K562 (cell line): ENCODE measurements at regions not wholly inside any gene's neighbourhood (a gene's known extent, or its start where the extent isn't known, plus 50 kb on each side); places are given as distances from the start of the nearest gene placed in this dataset.

ENCODE experiments used
- ATAC-seq: fragments of 200-7000 bp; cut with Tn5 transposase; 3 replicates; pipeline ENCODE4 v1.9.1; 2020; ENCODE audit warnings: moderate library complexity
- BruUV-seq: library from RNA; stranded (reverse); fragments of 400-500 nt; replicated peaks from 2 replicates; lab custom pipeline; 2021; lab: Mats Ljungman, UMichigan
- CTCF ChIA-PET: fragments of 300-600 bp; formaldehyde crosslinking; extraction: SDS; loops from one replicate; lab custom pipeline; 2021; ENCODE audit warnings: low intra/inter-chr PET ratio; lab: Yijun Ruan, JAX
- POLR2A ChIA-PET: fragments of 300-600, 350-650 bp; sonication (Branson Sonifier 250); formaldehyde crosslinking; extraction: SDS; loops from one replicate; lab custom pipeline; 2021; ENCODE audit warnings: antibody characterized with exemption, inconsistent platforms; lab: Yijun Ruan, JAX
- DNase-seq, 4 experiments: peaks; one replicate each; pipeline versions ENCODE4 v3.0.0 to v3.0.0-alpha.2; 2011 to 2018; ENCODE audit warnings: low spot score in 3 of 4, mixed read lengths in 3 of 4; ENCODE audit errors: extremely low read depth in 1 of 4
- FAIRE-seq: peaks from 2 replicates; lab custom pipeline; 2011; peaks lifted over from hg19 to GRCh38; lab: Jason Lieb, UNC
- H2AFZ ChIP-seq: 2 replicates; pipeline ENCODE4 v1.6.0; 2011; ENCODE audit warnings: low read depth, low read length, control low read depth, inconsistent platforms
- H3K27ac ChIP-seq: fragments of 200-600 bp; 3 replicates; pipeline ENCODE4 v1.8.0; 2011; ENCODE audit warnings: low read depth, mild to moderate bottlenecking, control low read depth, inconsistent platforms, low read length, moderate library complexity, mixed read lengths; ENCODE audit errors: extremely low read depth
- H3K27me3 ChIP-seq, 2 experiments: fragments of 300-600 bp in 1 of 2; 2 replicates in 1 of 2; 3 replicates in 1 of 2; pipeline versions ENCODE4 v1.6.0 to v1.8.0; 2011; ENCODE audit warnings: inconsistent platforms in 2 of 2, low read length in 2 of 2, mild to moderate bottlenecking in 1 of 2, mixed read lengths in 1 of 2, moderate library complexity in 1 of 2; ENCODE audit not compliant: control insufficient read depth in 2 of 2, insufficient read depth in 2 of 2
- H3K36me3 ChIP-seq: fragments of 300-600 bp; 3 replicates; pipeline ENCODE4 v1.8.0; 2011; ENCODE audit warnings: mild to moderate bottlenecking, low read length, inconsistent platforms; ENCODE audit not compliant: control insufficient read depth, insufficient read depth
- H3K4me1 ChIP-seq, 2 experiments: fragments of 200-600 bp in 1 of 2; replicated peaks in 1 of 2; 2 replicates in 1 of 2; 3 replicates in 1 of 2; pipeline versions ENCODE4 v1.5.1 to v1.8.0; 2011; ENCODE audit warnings: inconsistent platforms in 2 of 2, low read length in 2 of 2, mild to moderate bottlenecking in 1 of 2, mixed read lengths in 1 of 2, moderate library complexity in 1 of 2; ENCODE audit not compliant: control insufficient read depth in 2 of 2, insufficient read depth in 2 of 2
- H3K4me2 ChIP-seq: 2 replicates; pipeline ENCODE4 v1.6.1; 2011; ENCODE audit warnings: low read length, control low read depth, inconsistent platforms, mixed read lengths; ENCODE audit not compliant: insufficient read depth
- H3K4me3 ChIP-seq: fragments of 200-600 bp; sonication (generic), shearing (Covaris generic); 2 replicates; pipeline ENCODE4 v1.5.1; 2016; ENCODE audit warnings: control low read depth, inconsistent platforms
- H3K79me2 ChIP-seq: fragments of 200-600 bp; 3 replicates; pipeline ENCODE4 v1.8.0; 2011; ENCODE audit warnings: low read length, inconsistent platforms; ENCODE audit not compliant: control insufficient read depth, insufficient read depth
- H3K9ac ChIP-seq, 2 experiments: 2 replicates each; pipeline versions ENCODE4 v1.6.0 to v1.6.1; 2011; ENCODE audit warnings: low read depth in 2 of 2, low read length in 2 of 2, control low read depth in 1 of 2, inconsistent platforms in 1 of 2, mild to moderate bottlenecking in 1 of 2, mixed read lengths in 1 of 2; ENCODE audit not compliant: insufficient read depth in 1 of 2
- H3K9me1 ChIP-seq: one replicate; pipeline ENCODE4 v1.6.0; 2011; ENCODE audit warnings: inconsistent platforms, mild to moderate bottlenecking, low read length, moderate library complexity; ENCODE audit not compliant: control insufficient read depth, insufficient read depth
- H3K9me3 ChIP-seq: replicated peaks from 2 replicates; pipeline ENCODE4 v1.5.1; 2011; ENCODE audit warnings: low read depth, low read length, inconsistent platforms; ENCODE audit not compliant: control insufficient read depth, insufficient read depth
- H4K20me1 ChIP-seq: replicated peaks from 2 replicates; pipeline ENCODE4 v1.6.1; 2011; ENCODE audit warnings: low read length, inconsistent platforms, mixed read lengths; ENCODE audit not compliant: control insufficient read depth, insufficient read depth
- ETV6 ChIP-seq, 3 experiments: fragments of 150-350 bp in 1 of 3; sonication (generic) in 1 of 3; formaldehyde crosslinking in 1 of 3; IDR thresholded peaks; 2 replicates each; pipeline versions ENCODE4 v1.6.1 to v1.8.0; 2014 to 2022; ENCODE audit warnings: borderline replicate concordance in 2 of 3, low read depth in 2 of 3, antibody characterized with exemption in 1 of 3, low read length in 1 of 3, mild to moderate bottlenecking in 1 of 3, missing genetic modification reagents in 1 of 3
- MECOM ChIP-seq: fragments of 250-450 bp; sonication (Bioruptor Pico); IDR thresholded peaks from 2 replicates; pipeline ENCODE4 v1.8.0; 2022; ENCODE audit warnings: inconsistent platforms
- NFE2L1 ChIP-seq: fragments of 450-650 bp; IDR thresholded peaks from 2 replicates; pipeline ENCODE4 v1.6.1; 2016; ENCODE audit warnings: missing genetic modification characterization, low read depth, mild to moderate bottlenecking, missing compliant biosample characterization, moderate library complexity, borderline replicate concordance
- SPI1 ChIP-seq: IDR thresholded peaks from 2 replicates; pipeline ENCODE4 v1.6.1; 2011; ENCODE audit warnings: low read depth, low read length, control low read depth, borderline replicate concordance
- ZNF224 ChIP-seq: sonication (generic); formaldehyde crosslinking; IDR thresholded peaks from 2 replicates; pipeline ENCODE4 v1.8.0; 2022; ENCODE audit warnings: mild to moderate bottlenecking, missing genetic modification reagents
- WGBS: fragments of 100-300 bp; shearing (Covaris generic); methylation state at CpG from one replicate; pipeline ENCODE4 v1.1.6; 2016; ENCODE audit warnings: low coverage, mixed read lengths; ENCODE audit not compliant: insufficient coverage; ENCODE audit errors: missing lambda C conversion rate; 5-methylcytosine and 5-hydroxymethylcytosine counted together
- in situ Hi-C: fragments of 300-500 bp; cut with MboI; formaldehyde crosslinking; loops from 4 replicates; pipeline ENCODE4 v1.15.0; 2018; ENCODE audit warnings: inconsistent platforms, mixed read lengths
- intact Hi-C: fragments of 100-400 bp; cut with micrococcal nuclease; formaldehyde crosslinking; loops from 2 replicates; pipeline ENCODE4 v1.14.2; 2022
- TF ChIP-seq, protein P1 (sequence below), 2 experiments: fragments of 450-650 bp in 1 of 2; sonication (generic) in 1 of 2; formaldehyde crosslinking in 1 of 2; IDR thresholded peaks; 2 replicates each; pipeline versions ENCODE4 v1.7.1 to v1.9.0; 2016 to 2022; ENCODE audit warnings: inconsistent platforms in 1 of 2, mild to moderate bottlenecking in 1 of 2, missing genetic modification reagents in 1 of 2

DNA sequence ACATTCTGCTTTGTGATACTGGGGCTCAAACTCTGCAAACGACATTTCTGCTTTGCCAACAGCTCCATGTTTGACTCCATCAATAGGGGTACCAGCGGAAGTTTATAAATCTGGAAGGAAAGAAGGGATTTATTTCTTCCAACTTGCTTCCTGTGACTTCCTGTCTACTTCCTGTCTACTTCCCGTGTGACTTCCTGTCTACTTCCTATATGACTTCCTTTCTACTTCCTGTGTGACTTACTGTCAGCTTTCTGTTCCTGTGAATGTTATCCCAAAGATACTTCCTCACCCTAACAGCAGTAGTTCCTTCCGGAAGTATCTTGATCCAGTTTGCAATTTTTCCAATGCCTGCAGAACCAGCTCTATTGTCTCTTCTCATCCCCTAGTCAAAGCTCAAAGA, 52.0 kb upstream of the MBOAT2 start:
- intact Hi-C loops, result no loop called here
- no peak for TF ChIP-seq ZNF224
- TF ChIP-seq SPI1, result 0 out of 2 replicates have a peak, but pooled peaks have one; percentile 35
- no peak for TF ChIP-seq MECOM (CRISPR knock-in tag)
- TF ChIP-seq NFE2L1 (tag), result no peak
- TF ChIP-seq, protein P1, sequence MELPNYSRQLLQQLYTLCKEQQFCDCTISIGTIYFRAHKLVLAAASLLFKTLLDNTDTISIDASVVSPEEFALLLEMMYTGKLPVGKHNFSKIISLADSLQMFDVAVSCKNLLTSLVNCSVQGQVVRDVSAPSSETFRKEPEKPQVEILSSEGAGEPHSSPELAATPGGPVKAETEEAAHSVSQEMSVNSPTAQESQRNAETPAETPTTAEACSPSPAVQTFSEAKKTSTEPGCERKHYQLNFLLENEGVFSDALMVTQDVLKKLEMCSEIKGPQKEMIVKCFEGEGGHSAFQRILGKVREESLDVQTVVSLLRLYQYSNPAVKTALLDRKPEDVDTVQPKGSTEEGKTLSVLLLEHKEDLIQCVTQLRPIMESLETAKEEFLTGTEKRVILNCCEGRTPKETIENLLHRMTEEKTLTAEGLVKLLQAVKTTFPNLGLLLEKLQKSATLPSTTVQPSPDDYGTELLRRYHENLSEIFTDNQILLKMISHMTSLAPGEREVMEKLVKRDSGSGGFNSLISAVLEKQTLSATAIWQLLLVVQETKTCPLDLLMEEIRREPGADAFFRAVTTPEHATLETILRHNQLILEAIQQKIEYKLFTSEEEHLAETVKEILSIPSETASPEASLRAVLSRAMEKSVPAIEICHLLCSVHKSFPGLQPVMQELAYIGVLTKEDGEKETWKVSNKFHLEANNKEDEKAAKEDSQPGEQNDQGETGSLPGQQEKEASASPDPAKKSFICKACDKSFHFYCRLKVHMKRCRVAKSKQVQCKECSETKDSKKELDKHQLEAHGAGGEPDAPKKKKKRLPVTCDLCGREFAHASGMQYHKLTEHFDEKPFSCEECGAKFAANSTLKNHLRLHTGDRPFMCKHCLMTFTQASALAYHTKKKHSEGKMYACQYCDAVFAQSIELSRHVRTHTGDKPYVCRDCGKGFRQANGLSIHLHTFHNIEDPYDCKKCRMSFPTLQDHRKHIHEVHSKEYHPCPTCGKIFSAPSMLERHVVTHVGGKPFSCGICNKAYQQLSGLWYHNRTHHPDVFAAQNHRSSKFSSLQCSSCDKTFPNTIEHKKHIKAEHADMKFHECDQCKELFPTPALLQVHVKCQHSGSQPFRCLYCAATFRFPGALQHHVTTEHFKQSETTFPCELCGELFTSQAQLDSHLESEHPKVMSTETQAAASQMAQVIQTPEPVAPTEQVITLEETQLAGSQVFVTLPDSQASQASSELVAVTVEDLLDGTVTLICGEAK (IDR thresholded peaks at IDR 0.05), result peak; percentile 66
- TF ChIP-seq, protein P1 (CRISPR knock-in tag; IDR thresholded peaks at IDR 0.05), result no peak
- TF ChIP-seq ETV6 (IDR thresholded peaks at IDR 0.05; ENCODE audit: borderline replicate concordance in 1 of 2, low read depth in 2 of 2, low read length in 1 of 2), result peak; percentile 95 to 97
- peak; percentile 98 for TF ChIP-seq ETV6 (CRISPR knock-in tag; IDR thresholded peaks at IDR 0.05; ENCODE audit: borderline replicate concordance)
- no peak overlapping the region for H3K4me2 ChIP-seq
- ChIA-PET CTCF (no interaction called here), POLR2A (interaction anchor here (0.6 kb wide), 1 partner anchor 620 kb away, joined by 4 read pairs; no protein-coding TSS in a partner anchor)
- H3K4me1 ChIP-seq, result peaks cover 3 to 10% of the 10 kb centered on the region in 2 experiments; a peak in 4 of 5 replicates
- H3K79me2 ChIP-seq, result no peaks in the 10 kb centered on the region
- ATAC-seq (no peak), DNase-seq (no peak), FAIRE-seq (no peak)
- no peak overlapping the region for H3K9ac ChIP-seq
- in situ Hi-C loops, result no loop called here
- H3K27ac ChIP-seq, result no peak overlapping the region; the same call in 2 of the 3 replicates
- peak overlapping the region; percentile 76; the same call in 1 of the 2 replicates for H2AFZ ChIP-seq
- no peaks in the 10 kb centered on the region for H3K27me3 ChIP-seq
- no peaks in the 10 kb centered on the region for H3K9me3 ChIP-seq
- no peaks in the 10 kb centered on the region for H3K36me3 ChIP-seq
- H3K9me1 ChIP-seq, result no peaks in the 10 kb centered on the region
- 80% methylated on average over 4 of the region's 4 CpGs for WGBS
- no peaks in the 10 kb centered on the region for H4K20me1 ChIP-seq
- BruUV-seq, result no TSS peak
- H3K4me3 ChIP-seq, result no peak overlapping the region
